OCI-LY1 (cell line): ENCODE measurements at regions not wholly inside any gene's neighbourhood (a gene's known extent, or its start where the extent isn't known, plus 50 kb on each side); places are given as distances from the start of the nearest gene placed in this dataset.

ENCODE experiments used
- H2AFZ ChIP-seq: fragments of 200-600 bp; sonication (generic), shearing (Covaris generic); 2 replicates; pipeline ENCODE4 v1.6.0; 2014; ENCODE audit warnings: antibody characterized with exemption, mild to moderate bottlenecking, low read length
- H3F3A ChIP-seq: fragments of 200-600 bp; sonication (generic), shearing (Covaris generic); 2 replicates; pipeline ENCODE4 v1.6.0; 2014; ENCODE audit warnings: mild to moderate bottlenecking, antibody characterized with exemption, low read length, moderate library complexity; ENCODE audit not compliant: insufficient read depth
- H3K27ac ChIP-seq: fragments of 200-600 bp; sonication (generic); 2 replicates; pipeline ENCODE4 v1.5.1; 2014; ENCODE audit warnings: low read length, mixed run types, mild to moderate bottlenecking, low read depth; ENCODE audit not compliant: poor library complexity, severe bottlenecking
- H3K27me3 ChIP-seq: fragments of 200-600 bp; sonication (generic); 2 replicates; pipeline ENCODE4 v1.6.0; 2014; ENCODE audit warnings: antibody characterized with exemption, mild to moderate bottlenecking, low read length, moderate library complexity; ENCODE audit not compliant: insufficient read depth
- H3K36me3 ChIP-seq: fragments of 200-600 bp; sonication (generic); 2 replicates; pipeline ENCODE4 v1.6.1; 2014; ENCODE audit warnings: mild to moderate bottlenecking, antibody characterized with exemption, low read length, moderate library complexity, mixed read lengths; ENCODE audit not compliant: insufficient read depth
- H3K4me1 ChIP-seq: fragments of 200-600 bp; sonication (generic); 2 replicates; pipeline ENCODE4 v1.5.1; 2014; ENCODE audit warnings: mild to moderate bottlenecking, low read length, moderate library complexity; ENCODE audit not compliant: insufficient read depth, severe bottlenecking
- H3K4me2 ChIP-seq: fragments of 200-600 bp; sonication (generic), shearing (Covaris generic); 2 replicates; pipeline ENCODE4 v1.6.1; 2014; ENCODE audit warnings: low read length
- H3K4me3 ChIP-seq: fragments of 200-600 bp; sonication (generic); 2 replicates; pipeline ENCODE4 v1.5.1; 2014; ENCODE audit warnings: low read length, low read depth, mild to moderate bottlenecking, mixed read lengths; ENCODE audit not compliant: poor library complexity, severe bottlenecking
- H3K79me2 ChIP-seq: fragments of 200-600 bp; shearing (Covaris generic); 2 replicates; pipeline ENCODE4 v1.6.1; 2016; ENCODE audit warnings: mixed run types, low read length, mixed read lengths; ENCODE audit not compliant: insufficient read depth
- H3K9ac ChIP-seq: fragments of 200-600 bp; sonication (generic), shearing (Covaris generic); 2 replicates; pipeline ENCODE4 v1.6.1; 2014; ENCODE audit warnings: mild to moderate bottlenecking, low read length, mixed read lengths
- H3K9me2 ChIP-seq: fragments of 200-600 bp; sonication (generic), shearing (Covaris generic); 2 replicates; pipeline ENCODE4 v1.6.1; 2014; ENCODE audit warnings: low read depth, mild to moderate bottlenecking, low read length, mixed read lengths
- H3K9me3 ChIP-seq: fragments of 200-600 bp; shearing (Covaris generic); 2 replicates; pipeline ENCODE4 v1.6.1; 2014; ENCODE audit warnings: low read length, mixed read lengths
- H4K20me1 ChIP-seq: fragments of 200-600 bp; sonication (generic), shearing (Covaris generic); 2 replicates; pipeline ENCODE4 v1.6.0; 2016; ENCODE audit warnings: mild to moderate bottlenecking, low read length; ENCODE audit not compliant: insufficient read depth
- CTCF ChIP-seq: fragments of 200-600 bp; sonication (generic), shearing (Covaris generic); IDR thresholded peaks from 2 replicates; pipeline ENCODE4 v1.5.1; 2017; ENCODE audit warnings: mild to moderate bottlenecking, antibody characterized with exemption, low read length, moderate library complexity, mixed read lengths
- EZH2 ChIP-seq: fragments of 200-600 bp; sonication (generic), shearing (Covaris generic); IDR thresholded peaks from 2 replicates; pipeline ENCODE4 v1.8.0; 2017; ENCODE audit warnings: borderline replicate concordance, mixed run types, mild to moderate bottlenecking, antibody characterized with exemption, low read length, moderate library complexity, mixed read lengths

DNA sequence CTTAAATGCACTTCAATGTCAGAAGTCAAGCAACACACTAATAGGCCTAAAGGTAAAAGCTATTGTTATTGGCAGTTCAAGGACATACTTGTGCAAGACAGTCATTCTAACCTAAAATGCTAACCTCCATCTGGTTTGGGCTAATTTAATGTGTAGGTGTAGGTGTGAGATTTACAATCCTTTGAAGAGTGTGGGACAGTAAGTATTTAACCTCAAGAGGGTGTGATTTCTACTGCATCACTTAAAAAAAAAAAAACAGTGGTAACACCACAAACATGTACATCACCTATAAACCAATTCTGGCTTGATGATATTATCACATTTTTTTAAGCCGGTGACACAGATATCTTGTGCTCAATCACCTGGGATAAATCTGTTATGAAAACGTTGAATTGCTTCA is 127.5 kb upstream of the MEF2C start:
- Histone ChIP-seq H3K4me2 (no peak overlapping the region), H3K4me3 (no peak overlapping the region), H3K9ac (no peak overlapping the region), H4K20me1 (no peaks in the 10 kb centered on the region), H3K27ac (no peak overlapping the region), H3K4me1 (no peaks in the 10 kb centered on the region), H3K9me2 (no peaks in the 10 kb centered on the region), H3K36me3 (no peaks in the 10 kb centered on the region), H2AFZ (no peak overlapping the region), H3K9me3 (no peaks in the 10 kb centered on the region), H3F3A (no peaks in the 10 kb centered on the region), H3K79me2 (no peaks in the 10 kb centered on the region), H3K27me3 (no peaks in the 10 kb centered on the region)
- TF ChIP-seq CTCF (no peak), EZH2 (no peak)

DNA sequence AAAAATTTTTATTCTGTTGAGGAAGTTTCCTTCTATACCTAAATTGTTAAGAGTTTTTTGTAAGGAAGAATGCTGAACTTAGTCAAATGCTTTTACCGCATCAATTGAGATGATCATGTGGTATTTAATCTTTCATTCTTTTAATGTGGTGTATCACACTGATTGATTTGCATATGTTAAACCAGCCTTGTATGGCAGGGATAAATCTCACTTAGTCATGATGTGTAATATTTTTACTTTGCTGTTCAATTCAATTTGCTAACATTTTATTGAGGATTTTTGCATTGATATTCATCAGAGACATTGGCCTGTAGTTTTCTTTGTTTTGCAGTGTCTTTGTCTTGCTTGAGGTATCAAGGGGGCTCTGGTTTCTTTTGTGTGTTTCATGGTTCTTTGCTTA is 125.3 kb upstream of the MEF2C start:
- Histone ChIP-seq H3K27me3 (no peaks in the 10 kb centered on the region), H4K20me1 (no peaks in the 10 kb centered on the region), H2AFZ (no peak overlapping the region), H3F3A (no peaks in the 10 kb centered on the region), H3K4me3 (no peak overlapping the region), H3K9me2 (no peaks in the 10 kb centered on the region), H3K36me3 (no peaks in the 10 kb centered on the region), H3K27ac (no peak overlapping the region), H3K9ac (no peak overlapping the region), H3K4me2 (no peak overlapping the region), H3K79me2 (no peaks in the 10 kb centered on the region), H3K4me1 (no peaks in the 10 kb centered on the region), H3K9me3 (no peaks in the 10 kb centered on the region)
- no peak for TF ChIP-seq CTCF
- TF ChIP-seq EZH2 = no peak

DNA sequence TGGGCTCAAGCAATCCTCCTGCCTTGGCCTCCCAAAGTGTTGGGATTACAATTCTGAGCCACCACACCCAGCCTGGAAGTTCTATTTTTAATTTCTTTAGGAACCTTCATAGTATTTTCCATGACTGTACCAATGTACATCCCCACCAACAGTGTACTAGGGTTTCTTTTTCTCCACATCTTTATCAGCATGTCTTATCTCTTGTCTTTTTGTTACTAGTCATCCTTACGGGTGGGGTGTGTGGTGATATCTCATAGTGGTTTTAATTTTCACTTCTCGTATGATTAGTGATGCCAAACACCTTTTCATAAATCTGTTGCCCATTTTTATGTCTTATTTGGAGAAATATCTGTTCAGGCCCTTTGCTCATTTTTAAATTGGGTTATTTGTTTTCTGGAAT is 123.0 kb upstream of the MEF2C start:
- Histone ChIP-seq H3K9me2 (no peaks in the 10 kb centered on the region), H3K79me2 (no peaks in the 10 kb centered on the region), H2AFZ (no peak overlapping the region), H3K27ac (no peak overlapping the region), H3K4me3 (no peak overlapping the region), H3K36me3 (no peaks in the 10 kb centered on the region), H3K9ac (no peak overlapping the region), H4K20me1 (no peaks in the 10 kb centered on the region), H3F3A (no peaks in the 10 kb centered on the region), H3K4me2 (no peak overlapping the region), H3K27me3 (no peaks in the 10 kb centered on the region), H3K4me1 (no peaks in the 10 kb centered on the region), H3K9me3 (no peaks in the 10 kb centered on the region)
- TF ChIP-seq EZH2 (no peak), CTCF (no peak)
